Natural killer cell (primary cell): ENCODE measurements at regions not wholly inside any gene's neighbourhood (a gene's known extent, or its start where the extent isn't known, plus 50 kb on each side); places are given as distances from the start of the nearest gene placed in this dataset.

Experiments
- ATAC-seq, 3 donors: fragments of 150-1000 bp in 2 of 3; fragments of 200-7000 bp in 1 of 3; cut with Tn5 transposase; 1 replicate in 1 of 3; 2 replicates in 2 of 3; pipeline ENCODE4 v1.10.0; 2021; ENCODE audit warnings: mild to moderate bottlenecking in 2 of 3, moderate library complexity in 2 of 3
- DNase-seq, 2 donors: peaks; one replicate each; pipeline versions ENCODE4 v3.0.0 to v3.0.0-alpha.2; 2013 to 2021; ENCODE audit warnings: mixed read lengths in 1 of 2
- H3K27ac ChIP-seq: one replicate; pipeline ENCODE4 v1.5.1; 2013; ENCODE audit warnings: mild to moderate bottlenecking, low read length
- H3K27me3 ChIP-seq: one replicate; pipeline ENCODE4 v1.6.1; 2013; ENCODE audit warnings: low read length; ENCODE audit not compliant: control insufficient read depth, insufficient read depth
- H3K36me3 ChIP-seq: one replicate; pipeline ENCODE4 v1.6.1; 2013; ENCODE audit warnings: low read length; ENCODE audit not compliant: control insufficient read depth, insufficient read depth
- H3K4me1 ChIP-seq: one replicate; pipeline ENCODE4 v1.6.1; 2013; ENCODE audit warnings: low read length; ENCODE audit not compliant: control insufficient read depth, insufficient read depth
- H3K4me3 ChIP-seq: one replicate; pipeline ENCODE4 v1.5.1; 2013; ENCODE audit warnings: low read length
- H3K9me3 ChIP-seq: one replicate; pipeline ENCODE4 v1.6.1; 2013; ENCODE audit warnings: low read length; ENCODE audit not compliant: control insufficient read depth, insufficient read depth
- H3K27ac Mint-ChIP-seq, 2 donors: one replicate each; pipeline ENCODE4 v1.8.0; 2022; ENCODE audit warnings: mild to moderate bottlenecking in 2 of 2, mixed read lengths in 2 of 2, moderate library complexity in 1 of 2
- H3K27me3 Mint-ChIP-seq, 2 donors: one replicate each; pipeline ENCODE4 v1.8.0; 2022; ENCODE audit warnings: low read depth in 2 of 2, mixed read lengths in 2 of 2
- H3K36me3 Mint-ChIP-seq: one replicate; pipeline ENCODE4 v1.8.0; 2022; ENCODE audit warnings: mixed read lengths
- H3K4me1 Mint-ChIP-seq, 2 donors: one replicate each; pipeline ENCODE4 v1.8.0; 2022; ENCODE audit warnings: mixed read lengths in 2 of 2
- H3K4me3 Mint-ChIP-seq: one replicate; pipeline ENCODE4 v1.8.0; 2022; ENCODE audit warnings: mild to moderate bottlenecking, moderate library complexity, mixed read lengths
- H3K9me3 Mint-ChIP-seq, 2 donors: one replicate each; pipeline ENCODE4 v1.8.0; 2022; ENCODE audit warnings: mixed read lengths in 2 of 2
- CTCF ChIP-seq: fragments of 200-600 bp; IDR thresholded peaks from one replicate; pipeline ENCODE4 v1.8.0; 2022; ENCODE audit warnings: antibody characterized with exemption
- WGBS: methylation state at CpG from one replicate; pipeline ENCODE4 v1.1.7; 2013; ENCODE audit warnings: missing lambda C conversion rate; ENCODE audit not compliant: insufficient coverage; 5-methylcytosine and 5-hydroxymethylcytosine counted together
- intact Hi-C: fragments of 100-400 bp; cut with micrococcal nuclease; formaldehyde crosslinking; loops from one replicate; pipeline ENCODE4 v1.14.2; 2022

DNA sequence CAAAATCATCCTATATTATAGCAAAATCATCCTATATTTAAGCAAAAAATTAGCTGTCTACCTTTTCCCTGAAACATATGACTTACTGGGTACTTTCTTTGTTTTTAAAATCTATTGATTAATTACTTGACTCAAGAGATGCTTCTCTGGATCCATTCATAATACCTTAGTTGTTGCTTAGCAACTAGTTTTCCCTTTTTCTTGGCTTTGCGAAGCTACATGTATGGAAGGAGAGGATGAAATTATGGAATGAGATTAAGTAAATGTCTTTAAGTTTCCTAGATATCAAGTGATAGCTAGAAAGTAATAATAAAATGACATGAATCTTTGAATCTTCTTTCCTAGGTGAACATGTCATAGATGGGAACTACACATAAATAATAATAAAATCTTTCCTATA is 1033.2 kb upstream of the FAM98A start:
- Histone ChIP-seq H3K27ac (no peak overlapping the region), H3K27me3 (no peaks in the 10 kb centered on the region), H3K4me1 (no peaks in the 10 kb centered on the region), H3K4me3 (no peak overlapping the region), H3K36me3 (no peaks in the 10 kb centered on the region), H3K9me3 (peaks cover 3% of the 10 kb centered on the region)
- no peak overlapping the region for H3K27ac Mint-ChIP-seq
- H3K4me3 Mint-ChIP-seq: no peak overlapping the region
- ATAC-seq (no peak), DNase-seq (no peak)
- peaks cover 15 to 33% of the 10 kb centered on the region in 2 donors for H3K9me3 Mint-ChIP-seq
- TF ChIP-seq CTCF: no peak
- no peaks in the 10 kb centered on the region for H3K27me3 Mint-ChIP-seq
- no peaks in the 10 kb centered on the region for H3K36me3 Mint-ChIP-seq
- WGBS: 100% methylated on average over 1 of the region's 1 CpG
- intact Hi-C loops: no loop called here
- H3K4me1 Mint-ChIP-seq: no peaks in the 10 kb centered on the region

GRCh38 chr2:34627003-34627402 is 1027.9 kb upstream of the FAM98A start:
- Mint-ChIP-seq H3K9me3 (peaks cover 12 to 18% of the 10 kb centered on the region in 2 donors), H3K4me3 (no peak overlapping the region), H3K27me3 (no peaks in the 10 kb centered on the region), H3K36me3 (no peaks in the 10 kb centered on the region), H3K4me1 (no peaks in the 10 kb centered on the region), H3K27ac (no peak overlapping the region)
- TF ChIP-seq CTCF: no peak
- H3K27ac ChIP-seq: no peak overlapping the region
- ATAC-seq: no peak
- no peaks in the 10 kb centered on the region for H3K36me3 ChIP-seq
- no peaks in the 10 kb centered on the region for H3K27me3 ChIP-seq
- H3K9me3 ChIP-seq: no peaks in the 10 kb centered on the region
- DNase-seq: no peak
- WGBS: 74% methylated on average over 3 of the region's 3 CpGs
- H3K4me1 ChIP-seq: no peaks in the 10 kb centered on the region
- intact Hi-C loops: no loop called here
- H3K4me3 ChIP-seq: no peak overlapping the region

DNA sequence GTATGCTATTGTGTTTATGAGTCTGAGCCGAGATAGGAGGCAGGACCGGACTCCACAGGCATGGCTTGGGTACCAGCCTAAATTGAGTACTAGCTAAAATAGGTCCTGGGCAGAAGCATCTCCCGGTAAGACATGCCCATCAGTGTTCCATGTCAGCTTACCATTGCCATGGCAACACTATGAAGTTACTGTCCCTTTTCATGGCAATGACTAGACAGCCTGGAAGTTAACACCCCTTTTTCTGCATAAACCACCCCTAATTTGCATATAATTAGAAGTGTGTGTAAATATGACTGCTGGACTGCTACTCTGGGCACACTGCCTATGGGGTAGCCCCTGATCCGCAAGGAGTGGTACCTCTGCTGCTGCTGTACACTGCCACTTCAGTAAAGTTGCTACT is 1005.1 kb upstream of the FAM98A start:
- H3K27me3 ChIP-seq: no peaks in the 10 kb centered on the region
- H3K4me1 ChIP-seq: no peaks in the 10 kb centered on the region
- no peak overlapping the region for H3K4me3 ChIP-seq
- no peak overlapping the region for H3K27ac Mint-ChIP-seq
- no peaks in the 10 kb centered on the region for H3K36me3 Mint-ChIP-seq
- ATAC-seq: no peak
- H3K4me3 Mint-ChIP-seq: no peak overlapping the region
- no peak for DNase-seq
- no peaks in the 10 kb centered on the region for H3K9me3 ChIP-seq
- H3K36me3 ChIP-seq: no peaks in the 10 kb centered on the region
- H3K4me1 Mint-ChIP-seq: no peaks in the 10 kb centered on the region
- WGBS: 97% methylated on average over 3 of the region's 4 CpGs
- TF ChIP-seq CTCF: no peak
- H3K9me3 Mint-ChIP-seq: peaks cover 30 to 31% of the 10 kb centered on the region in 2 donors
- H3K27ac ChIP-seq: no peak overlapping the region
- H3K27me3 Mint-ChIP-seq: no peaks in the 10 kb centered on the region
- intact Hi-C loops: no loop called here

- 63% methylated on average over 3 of the region's 3 CpGs for WGBS
- no peaks in the 10 kb centered on the region for H3K36me3 ChIP-seq
Observed at GRCh38 chr2:34602262-34602661, 1003.2 kb upstream of the FAM98A start.

More at GRCh38 chr2:34602262-34602661, 1003.2 kb upstream of the FAM98A start:
- intact Hi-C loops: no loop called here
- no peak overlapping the region for H3K4me3 ChIP-seq
- no peaks in the 10 kb centered on the region for H3K27me3 ChIP-seq
- no peaks in the 10 kb centered on the region for H3K27me3 Mint-ChIP-seq
- peaks cover 3% of the 10 kb centered on the region for H3K9me3 ChIP-seq
- H3K27ac ChIP-seq: no peak overlapping the region
- no peak for TF ChIP-seq CTCF
- peaks cover 23 to 28% of the 10 kb centered on the region in 2 donors for H3K9me3 Mint-ChIP-seq
- H3K4me1 Mint-ChIP-seq: no peaks in the 10 kb centered on the region
- peaks cover 1% of the 10 kb centered on the region for H3K36me3 Mint-ChIP-seq
- DNase-seq: no peak
- ATAC-seq: no peak
- no peaks in the 10 kb centered on the region for H3K4me1 ChIP-seq
- no peak overlapping the region for H3K27ac Mint-ChIP-seq
- H3K4me3 Mint-ChIP-seq: no peak overlapping the region
